Liver (tissue), 8 donors: ENCODE measurements at regions not wholly inside any gene's neighbourhood (a gene's known extent, or its start where the extent isn't known, plus 50 kb on each side); places are given as distances from the start of the nearest gene placed in this dataset.

Experiments used
- DNase-seq: peaks from one replicate; pipeline ENCODE4 v3.0.0-alpha.2; 2017; ENCODE audit warnings: low spot score
- H3K27ac ChIP-seq, 2 donors: one replicate each; pipeline ENCODE4 v1.7.0; 2013; ENCODE audit warnings: inconsistent platforms in 2 of 2, low read length in 2 of 2, control low read depth in 1 of 2, low read depth in 1 of 2, mild to moderate bottlenecking in 1 of 2
- H3K27me3 ChIP-seq, 4 donors: one replicate each; pipeline versions ENCODE4 v1.6.1 to v1.7.0; 2013; ENCODE audit warnings: low read length in 3 of 4, inconsistent platforms in 1 of 4, mild to moderate bottlenecking in 1 of 4, moderate library complexity in 1 of 4; ENCODE audit not compliant: control insufficient read depth in 4 of 4, insufficient read depth in 4 of 4
- H3K36me3 ChIP-seq, 4 donors: one replicate each; pipeline versions ENCODE4 v1.6.1 to v1.7.0; 2013; ENCODE audit warnings: low read length in 3 of 4, mild to moderate bottlenecking in 3 of 4, low read depth in 1 of 4, moderate library complexity in 1 of 4; ENCODE audit not compliant: control insufficient read depth in 4 of 4, insufficient read depth in 3 of 4
- H3K4me1 ChIP-seq, 4 donors: one replicate each; pipeline versions ENCODE4 v1.6.1 to v1.7.0; 2013; ENCODE audit warnings: low read length in 3 of 4, mild to moderate bottlenecking in 3 of 4, moderate library complexity in 1 of 4; ENCODE audit not compliant: control insufficient read depth in 4 of 4, insufficient read depth in 4 of 4
- H3K4me3 ChIP-seq, 3 donors: one replicate each; pipeline versions ENCODE4 v1.6.1 to v1.7.0; 2013; ENCODE audit warnings: low read length in 3 of 3, control low read depth in 1 of 3, low read depth in 1 of 3, mild to moderate bottlenecking in 1 of 3
- H3K9ac ChIP-seq, 2 donors: one replicate each; pipeline ENCODE4 v1.7.0; 2013; ENCODE audit warnings: low read length in 2 of 2, mild to moderate bottlenecking in 2 of 2, moderate library complexity in 2 of 2, control low read depth in 1 of 2, low read depth in 1 of 2
- H3K9me3 ChIP-seq, 4 donors: one replicate each; pipeline versions ENCODE4 v1.6.1 to v1.7.0; 2013; ENCODE audit warnings: low read length in 3 of 4; ENCODE audit not compliant: control insufficient read depth in 4 of 4
- FOXA1 ChIP-seq: IDR thresholded peaks from 2 replicates; pipeline ENCODE4 v1.6.1; 2016; ENCODE audit warnings: antibody characterized with exemption
- FOXA2 ChIP-seq: IDR thresholded peaks from 2 replicates; pipeline ENCODE4 v1.6.1; 2016; ENCODE audit warnings: antibody characterized with exemption
- GABPA ChIP-seq, 2 donors: IDR thresholded peaks in 1 of 2; conservative IDR thresholded peaks in 1 of 2; 2 replicates each; pipeline ENCODE4 v1.6.1; 2016; ENCODE audit warnings: antibody characterized with exemption in 2 of 2, mild to moderate bottlenecking in 1 of 2, moderate library complexity in 1 of 2
- HNF4A ChIP-seq, 2 donors: conservative IDR thresholded peaks; 2 replicates each; pipeline ENCODE4 v1.6.1; 2016; ENCODE audit warnings: antibody characterized with exemption in 2 of 2, mild to moderate bottlenecking in 2 of 2
- HNF4G ChIP-seq: IDR thresholded peaks from 2 replicates; pipeline ENCODE4 v1.6.1; 2016; ENCODE audit warnings: antibody characterized with exemption
- JUND ChIP-seq, 2 donors: IDR thresholded peaks; 2 replicates each; pipeline ENCODE4 v1.6.1; 2016; ENCODE audit warnings: antibody characterized with exemption in 2 of 2
- MAX ChIP-seq: IDR thresholded peaks from 2 replicates; pipeline ENCODE4 v1.6.1; 2016; ENCODE audit warnings: antibody characterized with exemption
- NR2F2 ChIP-seq: IDR thresholded peaks from 2 replicates; pipeline ENCODE4 v1.6.1; 2016; ENCODE audit warnings: antibody characterized with exemption
- RAD21 ChIP-seq, 2 donors: IDR thresholded peaks; 2 replicates each; pipeline ENCODE4 v1.6.1; 2016; ENCODE audit warnings: antibody characterized with exemption in 2 of 2, mild to moderate bottlenecking in 2 of 2
- REST ChIP-seq: IDR thresholded peaks from 2 replicates; pipeline ENCODE4 v1.6.1; 2016; ENCODE audit warnings: antibody characterized with exemption, mild to moderate bottlenecking
- SP1 ChIP-seq: IDR thresholded peaks from 2 replicates; pipeline ENCODE4 v1.6.1; 2018; ENCODE audit warnings: antibody characterized with exemption, mild to moderate bottlenecking
- TAF1 ChIP-seq: conservative IDR thresholded peaks from 2 replicates; pipeline ENCODE4 v1.6.1; 2016; ENCODE audit warnings: antibody characterized with exemption, mild to moderate bottlenecking
- ZBTB33 ChIP-seq: IDR thresholded peaks from 2 replicates; pipeline ENCODE4 v1.6.1; 2016; ENCODE audit warnings: antibody characterized with exemption
- WGBS: extraction: QIAGEN DNeasy Blood & Tissue Kit; methylation state at CpG from one replicate; pipeline ENCODE4 v1.1.7; 2013; 5-methylcytosine and 5-hydroxymethylcytosine counted together
- TF ChIP-seq, protein P1 (sequence below): fragments of 150-350 bp; IDR thresholded peaks from 2 replicates; pipeline ENCODE4 v1.5.1; 2017; ENCODE audit warnings: improper control_type of control experiment, low read depth, low read length; ENCODE audit not compliant: missing input control
- donor health status: healthy.
- donor health status: healthy.
- donor health status: healthy.
- donor health status: healthy.
- donor health status: healthy.

- no peaks in the 10 kb centered on the region for H3K36me3 ChIP-seq
- no peak for TF ChIP-seq FOXA1
- TF ChIP-seq TAF1: no peak
- TF ChIP-seq HNF4G: no peak
- no peak for TF ChIP-seq REST
- TF ChIP-seq FOXA2: no peak
- no peak for TF ChIP-seq NR2F2
- no peak for TF ChIP-seq SP1
- TF ChIP-seq, protein P1, sequence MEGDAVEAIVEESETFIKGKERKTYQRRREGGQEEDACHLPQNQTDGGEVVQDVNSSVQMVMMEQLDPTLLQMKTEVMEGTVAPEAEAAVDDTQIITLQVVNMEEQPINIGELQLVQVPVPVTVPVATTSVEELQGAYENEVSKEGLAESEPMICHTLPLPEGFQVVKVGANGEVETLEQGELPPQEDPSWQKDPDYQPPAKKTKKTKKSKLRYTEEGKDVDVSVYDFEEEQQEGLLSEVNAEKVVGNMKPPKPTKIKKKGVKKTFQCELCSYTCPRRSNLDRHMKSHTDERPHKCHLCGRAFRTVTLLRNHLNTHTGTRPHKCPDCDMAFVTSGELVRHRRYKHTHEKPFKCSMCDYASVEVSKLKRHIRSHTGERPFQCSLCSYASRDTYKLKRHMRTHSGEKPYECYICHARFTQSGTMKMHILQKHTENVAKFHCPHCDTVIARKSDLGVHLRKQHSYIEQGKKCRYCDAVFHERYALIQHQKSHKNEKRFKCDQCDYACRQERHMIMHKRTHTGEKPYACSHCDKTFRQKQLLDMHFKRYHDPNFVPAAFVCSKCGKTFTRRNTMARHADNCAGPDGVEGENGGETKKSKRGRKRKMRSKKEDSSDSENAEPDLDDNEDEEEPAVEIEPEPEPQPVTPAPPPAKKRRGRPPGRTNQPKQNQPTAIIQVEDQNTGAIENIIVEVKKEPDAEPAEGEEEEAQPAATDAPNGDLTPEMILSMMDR: no peak
- no peak for TF ChIP-seq JUND (IDR thresholded peaks at IDR 0.05)
- no peak for TF ChIP-seq MAX
- TF ChIP-seq GABPA (IDR thresholded peaks at IDR 0.05 in 1 of 2, conservative IDR thresholded peaks at IDR 0.05 in 1 of 2): no peak
- no peak for TF ChIP-seq RAD21 (IDR thresholded peaks at IDR 0.05)
- no peak for TF ChIP-seq ZBTB33
- TF ChIP-seq HNF4A (conservative IDR thresholded peaks at IDR 0.05): no peak
- no peak overlapping the region for H3K9ac ChIP-seq
- no peak overlapping the region for H3K4me3 ChIP-seq
- H3K9me3 ChIP-seq: no peaks in the 10 kb centered on the region
- 65% methylated on average over 4 of the region's 4 CpGs for WGBS
- H3K27me3 ChIP-seq: peaks cover 0 to 5% (median 0%) of the 10 kb centered on the region in 4 donors
- no peak for DNase-seq
- no peak overlapping the region for H3K27ac ChIP-seq
- no peaks in the 10 kb centered on the region for H3K4me1 ChIP-seq
Measured at GRCh38 chr4:54976682-54977081, 148.7 kb downstream of the KDR start.

- 92% methylated on average over 3 of the region's 3 CpGs for WGBS
- no peaks in the 10 kb centered on the region for H3K9me3 ChIP-seq
- H3K4me1 ChIP-seq: no peaks in the 10 kb centered on the region
- no peak overlapping the region for H3K4me3 ChIP-seq
- H3K9ac ChIP-seq: no peak overlapping the region
- no peak for TF ChIP-seq REST
- no peak for TF ChIP-seq NR2F2
- no peak for TF ChIP-seq HNF4G
- no peak for TF ChIP-seq ZBTB33
- no peak for TF ChIP-seq FOXA1
- no peak overlapping the region for H3K27ac ChIP-seq
- DNase-seq: no peak
- H3K36me3 ChIP-seq: no peaks in the 10 kb centered on the region
- H3K27me3 ChIP-seq: peaks cover 0 to 5% (median 0%) of the 10 kb centered on the region in 4 donors
Measured at GRCh38 chr4:54976031-54976430, 149.4 kb downstream of the KDR start.
